GM19324 (cell line): ENCODE measurements at regions not wholly inside any gene's neighbourhood (a gene's known extent, or its start where the extent isn't known, plus 50 kb on each side); places are given as distances from the start of the nearest gene placed in this dataset.

ENCODE experiments used
- ATAC-seq: cut with Tn5 transposase; IDR thresholded peaks from one replicate; pipeline ENCODE4 v1.9.1; 2021; ENCODE audit warnings: mild to moderate bottlenecking, moderate library complexity; ENCODE audit not compliant: unreplicated experiment, low FRiP score

GRCh38 chr14:44163946-44164345 is 343.1 kb downstream of the FSCB start:
- no peak for ATAC-seq

DNA sequence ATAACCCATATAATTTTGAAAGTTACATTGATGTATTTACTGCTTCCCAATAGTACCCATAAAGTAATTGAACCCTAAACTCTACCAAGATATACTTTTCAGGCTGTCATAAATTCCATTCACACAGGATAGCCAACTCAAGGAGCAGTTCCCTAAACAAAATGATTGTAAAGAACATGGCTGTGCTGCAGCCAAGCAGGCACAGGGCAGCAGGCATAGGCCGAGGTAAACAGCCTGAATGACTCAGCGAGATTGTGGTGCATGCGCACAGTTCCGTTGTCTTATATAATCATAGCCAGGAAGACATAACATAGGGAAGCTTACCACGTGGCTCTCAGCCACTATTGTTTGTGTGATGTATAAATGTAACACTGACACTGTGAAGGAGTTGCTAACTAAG is 344.9 kb downstream of the FSCB start:
- ATAC-seq: no peak

DNA sequence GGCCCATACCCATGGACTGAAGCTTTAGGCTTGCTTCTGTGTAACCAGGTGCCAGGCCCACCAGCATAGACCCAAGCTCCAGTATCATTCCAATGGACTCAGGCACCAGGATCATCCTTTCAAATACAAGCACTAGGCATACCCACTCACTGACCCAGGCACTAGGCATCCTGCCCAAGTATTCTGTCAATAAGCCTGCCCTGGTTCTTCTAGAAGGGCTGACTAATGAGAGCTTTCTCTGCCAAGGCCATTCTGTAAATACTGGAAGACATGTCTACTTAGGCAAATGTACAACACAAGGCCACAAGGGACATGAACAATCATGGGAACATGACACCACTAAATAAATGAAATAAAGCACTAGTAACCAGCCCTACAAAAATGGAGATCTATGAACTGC is 352.2 kb downstream of the FSCB start:
- no peak for ATAC-seq

- no peak for ATAC-seq
Measured at GRCh38 chr14:44154446-44154845, 352.6 kb downstream of the FSCB start.

GRCh38 chr14:44151130-44151820 is 355.8 kb downstream of the FSCB start:
- ATAC-seq: no peak

DNA sequence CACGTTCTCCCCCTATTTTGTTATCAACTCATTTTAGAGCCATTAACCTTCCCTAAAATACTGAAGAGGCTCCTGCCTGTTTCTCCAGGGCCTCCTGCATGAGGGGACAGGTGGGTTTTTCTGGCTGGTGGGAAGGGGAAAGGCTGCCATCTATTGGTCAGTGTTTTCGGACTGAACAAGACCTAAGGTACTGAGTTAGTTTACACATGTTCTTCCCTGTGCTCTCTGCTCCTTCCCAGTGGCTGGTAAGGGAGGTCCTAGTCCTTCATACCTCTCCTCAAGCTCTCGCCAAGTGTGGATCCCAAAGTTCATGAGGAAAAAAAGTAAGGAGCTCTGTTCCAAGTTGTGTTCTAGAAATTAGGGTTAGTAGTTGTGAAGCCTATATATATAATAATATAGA is 357.5 kb downstream of the FSCB start:
- no peak for ATAC-seq

DNA sequence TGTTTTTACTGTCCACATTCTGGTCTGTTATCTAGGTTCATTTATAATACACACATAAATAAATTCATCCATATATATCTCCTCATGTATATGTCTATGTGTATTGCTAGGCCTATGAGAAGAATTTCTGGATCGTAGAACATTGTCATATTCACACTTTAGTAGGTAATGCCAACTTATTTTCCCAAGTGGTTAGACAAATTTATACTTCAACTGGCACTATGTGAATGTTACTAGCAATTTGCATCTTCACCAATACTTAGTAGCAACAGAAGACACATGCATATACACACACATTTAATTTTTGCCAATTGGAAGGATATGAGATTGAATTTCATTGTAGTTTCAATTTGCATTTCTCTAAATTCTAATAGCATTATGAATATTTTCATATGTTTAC is 365.1 kb downstream of the FSCB start:
- no peak for ATAC-seq

- no peak for ATAC-seq
Measured at GRCh38 chr14:44135972-44136371, 371.1 kb downstream of the FSCB start.

GRCh38 chr14:44131861-44132260 is 375.2 kb downstream of the FSCB start:
- ATAC-seq: no peak

- no peak for ATAC-seq
Measured at GRCh38 chr14:44113769-44114730, 393.0 kb downstream of the FSCB start.

- ATAC-seq: no peak
Measured at GRCh38 chr14:44112774-44113460, 394.2 kb downstream of the FSCB start.

DNA sequence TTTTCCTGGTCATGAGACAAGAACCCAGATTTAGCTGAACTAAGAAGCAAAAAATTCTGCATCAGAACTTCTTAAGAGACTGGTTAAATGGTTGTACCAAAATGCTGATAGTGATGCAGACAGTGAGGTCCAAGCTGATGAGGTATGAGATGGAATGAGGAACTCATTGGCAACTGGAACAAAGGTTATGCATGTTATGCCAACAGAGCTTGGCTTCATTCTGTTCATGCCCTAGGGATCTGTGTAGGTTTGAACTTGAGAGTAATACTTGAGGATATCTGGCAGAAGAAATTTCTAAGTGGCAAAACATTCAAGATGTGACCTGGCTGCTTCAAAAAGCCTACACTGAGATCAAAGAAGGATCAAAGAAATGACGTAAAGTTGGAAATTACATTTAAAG is 398.0 kb downstream of the FSCB start:
- ATAC-seq: no peak

- no peak for ATAC-seq
Measured at GRCh38 chr14:44108601-44109000, 398.5 kb downstream of the FSCB start.

GRCh38 chr14:44107156-44107555 is 399.9 kb downstream of the FSCB start:
- ATAC-seq: no peak

DNA sequence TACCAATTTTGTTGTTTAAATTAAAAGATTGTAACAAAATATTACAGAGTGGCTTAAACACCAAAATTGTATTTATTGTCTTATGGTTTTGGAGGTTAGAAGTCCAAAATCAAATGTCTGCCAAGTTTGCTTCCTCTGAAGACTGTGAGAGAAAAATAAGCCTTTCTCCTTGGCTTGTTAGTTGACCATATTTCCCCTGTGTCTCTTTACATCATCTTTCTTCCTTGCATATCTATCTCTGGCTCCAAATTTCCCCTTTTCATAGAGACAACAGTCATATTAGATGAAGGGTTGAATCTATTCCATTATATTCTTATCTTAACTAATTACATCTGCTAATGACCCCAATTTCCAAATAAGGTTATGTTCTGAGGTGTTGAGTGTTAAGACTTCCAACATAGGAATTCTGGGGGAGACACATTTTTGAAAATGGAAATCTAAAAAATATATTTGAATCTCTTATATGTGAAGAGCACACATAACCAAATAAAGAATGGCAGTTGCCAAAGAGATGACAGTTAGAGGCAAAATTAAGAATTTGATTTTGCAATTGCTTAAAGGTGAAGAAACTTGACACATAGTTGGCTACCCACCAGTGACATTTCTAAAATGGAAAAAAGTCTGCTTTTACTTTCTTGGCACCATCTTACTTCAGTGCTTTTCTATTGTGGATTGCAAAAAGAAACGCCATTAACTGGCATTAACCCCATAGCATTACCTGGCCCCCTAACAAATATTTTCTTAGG is 407.2 kb downstream of the FSCB start:
- no peak for ATAC-seq

- no peak for ATAC-seq
Measured at GRCh38 chr14:44081146-44081545, 425.9 kb downstream of the FSCB start.

DNA sequence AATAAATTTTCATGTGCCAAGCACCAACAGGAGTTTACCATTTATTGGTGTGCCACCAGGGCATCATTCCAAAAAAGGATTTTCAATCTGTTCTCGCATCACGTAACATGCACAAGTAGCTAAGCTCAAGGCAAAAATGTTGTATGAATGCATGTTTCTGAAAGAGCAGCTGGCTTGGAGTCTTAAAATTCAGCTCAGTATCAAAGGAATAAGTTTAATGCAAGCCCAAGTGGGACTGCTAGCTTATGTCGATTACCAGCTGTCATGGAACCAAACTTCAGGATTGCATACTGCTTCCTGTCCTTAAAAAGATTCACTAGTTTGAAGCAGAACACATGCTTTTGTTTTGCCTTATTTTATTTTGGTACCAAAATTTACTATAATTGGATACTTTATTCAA is 437.0 kb downstream of the FSCB start:
- ATAC-seq: no peak

DNA sequence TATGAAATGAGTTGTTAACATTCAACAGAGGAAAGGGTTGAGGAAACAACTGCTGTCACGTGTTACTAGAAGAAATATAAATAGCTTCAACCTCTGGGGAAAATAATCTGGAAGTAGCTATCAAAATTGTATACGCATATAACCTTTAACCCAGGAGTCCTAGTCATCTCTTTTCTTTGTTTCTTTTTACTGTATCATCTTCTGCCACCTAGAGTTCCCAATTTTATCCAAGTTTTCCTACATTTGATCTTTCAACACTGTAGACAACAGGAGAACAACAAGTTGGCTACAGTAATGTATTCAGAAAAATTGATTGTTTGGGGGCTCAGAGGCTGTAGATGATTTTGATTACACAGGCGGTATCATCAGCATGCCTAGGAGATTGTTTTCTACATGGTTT is 453.7 kb downstream of the FSCB start:
- ATAC-seq: no peak

DNA sequence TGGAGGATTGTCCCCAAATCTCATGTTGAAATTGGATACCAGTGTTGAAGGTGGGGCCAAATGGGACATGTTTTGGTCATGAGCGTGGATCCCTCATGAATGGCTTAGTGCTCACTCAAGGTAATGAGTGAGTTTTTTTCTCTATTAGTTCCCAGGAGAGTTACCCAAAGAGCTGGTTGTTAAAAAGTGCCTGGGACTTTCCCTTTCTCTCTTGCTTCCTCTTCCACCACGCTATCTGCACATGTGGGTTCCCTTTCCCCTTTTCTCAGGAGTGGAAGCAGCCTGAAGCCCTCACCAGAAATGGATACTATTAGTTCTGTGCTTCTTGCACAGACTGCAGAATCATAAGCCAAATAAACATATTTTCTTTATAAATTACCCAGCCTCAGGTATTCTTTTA is 465.4 kb downstream of the FSCB start:
- no peak for ATAC-seq

GRCh38 chr14:44040561-44040960 is 466.5 kb downstream of the FSCB start:
- ATAC-seq: no peak

- no peak for ATAC-seq
Measured at GRCh38 chr14:44036248-44036647, 470.8 kb downstream of the FSCB start.
